LNCaP clone FGC (cell line): ENCODE measurements at regions not wholly inside any gene's neighbourhood (a gene's known extent, or its start where the extent isn't known, plus 50 kb on each side); places are given as distances from the start of the nearest gene placed in this dataset.

ENCODE experiments used
- DNase-seq: peaks from one replicate; pipeline ENCODE4 v3.0.0-alpha.2; 2011; ENCODE audit warnings: low read depth
- H3K4me3 ChIP-seq: 2 replicates; pipeline ENCODE4 v1.5.1; 2011; ENCODE audit warnings: mild to moderate bottlenecking, low read depth, low read length, control low read depth
- TF ChIP-seq, protein P1 (sequence below): IDR thresholded peaks from 2 replicates; pipeline ENCODE4 v1.5.1; 2012; ENCODE audit warnings: mild to moderate bottlenecking; ENCODE audit not compliant: control insufficient read depth, insufficient read depth; ENCODE audit errors: extremely low read depth

DNA sequence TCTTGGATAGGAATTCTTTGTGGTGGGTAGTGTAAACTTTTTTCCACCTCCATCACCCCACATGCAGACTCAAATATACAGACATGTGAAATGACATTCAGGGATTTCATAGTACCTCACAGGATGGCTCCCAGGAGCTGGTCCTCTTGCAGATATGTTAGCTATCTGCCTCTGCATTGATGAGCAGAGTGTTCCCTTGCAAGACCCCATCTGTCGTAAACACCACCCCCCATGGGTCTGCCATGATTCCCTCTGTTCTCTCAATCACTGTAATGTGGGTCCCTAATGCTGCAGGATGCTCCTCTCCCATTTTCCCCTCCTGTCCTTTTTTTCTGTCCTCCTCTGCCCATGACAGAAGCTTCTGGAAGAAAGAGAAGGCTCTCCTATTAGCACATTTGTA is 391.2 kb upstream of the PODXL start:
- TF ChIP-seq, protein P1, sequence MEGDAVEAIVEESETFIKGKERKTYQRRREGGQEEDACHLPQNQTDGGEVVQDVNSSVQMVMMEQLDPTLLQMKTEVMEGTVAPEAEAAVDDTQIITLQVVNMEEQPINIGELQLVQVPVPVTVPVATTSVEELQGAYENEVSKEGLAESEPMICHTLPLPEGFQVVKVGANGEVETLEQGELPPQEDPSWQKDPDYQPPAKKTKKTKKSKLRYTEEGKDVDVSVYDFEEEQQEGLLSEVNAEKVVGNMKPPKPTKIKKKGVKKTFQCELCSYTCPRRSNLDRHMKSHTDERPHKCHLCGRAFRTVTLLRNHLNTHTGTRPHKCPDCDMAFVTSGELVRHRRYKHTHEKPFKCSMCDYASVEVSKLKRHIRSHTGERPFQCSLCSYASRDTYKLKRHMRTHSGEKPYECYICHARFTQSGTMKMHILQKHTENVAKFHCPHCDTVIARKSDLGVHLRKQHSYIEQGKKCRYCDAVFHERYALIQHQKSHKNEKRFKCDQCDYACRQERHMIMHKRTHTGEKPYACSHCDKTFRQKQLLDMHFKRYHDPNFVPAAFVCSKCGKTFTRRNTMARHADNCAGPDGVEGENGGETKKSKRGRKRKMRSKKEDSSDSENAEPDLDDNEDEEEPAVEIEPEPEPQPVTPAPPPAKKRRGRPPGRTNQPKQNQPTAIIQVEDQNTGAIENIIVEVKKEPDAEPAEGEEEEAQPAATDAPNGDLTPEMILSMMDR = no peak
- DNase-seq = no peak
- no peak overlapping the region for H3K4me3 ChIP-seq

DNA sequence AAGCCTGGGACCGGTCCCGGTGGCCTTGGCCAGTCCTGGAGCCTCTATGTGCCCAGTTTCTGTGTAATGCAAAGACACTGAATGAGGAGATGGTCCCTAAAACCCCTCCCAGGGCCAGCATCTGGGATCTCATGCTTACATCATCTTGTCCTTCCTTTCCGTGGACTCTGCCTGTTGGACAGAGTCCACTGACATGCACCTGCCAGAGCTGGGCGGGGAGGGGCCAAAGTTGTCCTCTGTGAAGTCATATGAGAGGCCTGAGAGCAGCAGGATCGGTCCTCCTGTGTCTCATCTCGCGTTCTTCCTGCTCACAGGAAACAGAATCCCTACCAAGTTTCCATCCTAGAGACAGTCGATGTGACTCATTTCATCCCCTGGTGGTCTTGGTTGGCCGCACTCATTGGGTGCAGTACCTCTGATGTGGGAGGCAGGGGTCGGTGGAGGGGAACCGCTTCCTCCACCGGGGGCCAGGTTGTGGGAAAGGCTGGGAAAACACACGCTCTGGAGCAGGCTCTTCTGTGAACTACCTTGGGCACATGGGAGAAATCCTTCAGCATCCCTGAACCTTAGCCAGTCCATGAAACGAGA is 389.6 kb upstream of the PODXL start:
- TF ChIP-seq, protein P1 = no peak
- no peak for DNase-seq
- no peak overlapping the region for H3K4me3 ChIP-seq

DNA sequence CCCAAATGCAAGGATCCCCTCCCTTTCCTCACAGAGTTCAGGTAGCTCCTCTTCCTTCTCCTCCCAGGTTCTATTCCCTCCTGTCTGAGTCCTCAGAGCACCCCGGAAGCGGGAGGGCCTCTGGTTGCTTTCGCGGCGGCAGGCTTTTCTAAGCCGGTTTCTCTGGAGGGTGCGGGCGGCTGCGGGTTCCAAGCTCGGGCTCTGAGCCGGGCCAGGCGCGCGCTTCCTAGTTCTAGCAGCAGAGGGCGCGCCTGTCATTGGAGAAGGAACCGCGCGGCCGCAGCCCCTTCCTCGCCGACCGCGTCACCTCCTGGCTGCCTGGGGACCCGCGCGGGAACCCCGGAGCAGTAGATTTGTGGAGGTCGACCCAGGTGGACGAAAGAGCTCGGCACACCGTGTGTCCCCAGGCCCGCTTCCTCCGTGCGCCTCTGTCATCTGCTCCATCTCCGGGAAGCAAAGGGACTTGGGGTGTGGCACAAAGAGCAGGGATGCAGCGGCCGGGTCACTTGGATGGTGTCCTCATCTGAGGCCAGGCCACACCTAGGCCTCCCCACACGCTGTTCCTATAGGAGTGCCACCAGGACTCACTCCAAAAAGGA is 389.0 kb upstream of the PODXL start:
- no peak overlapping the region for H3K4me3 ChIP-seq
- DNase-seq = no peak
- TF ChIP-seq, protein P1 = peak; percentile 90

DNA sequence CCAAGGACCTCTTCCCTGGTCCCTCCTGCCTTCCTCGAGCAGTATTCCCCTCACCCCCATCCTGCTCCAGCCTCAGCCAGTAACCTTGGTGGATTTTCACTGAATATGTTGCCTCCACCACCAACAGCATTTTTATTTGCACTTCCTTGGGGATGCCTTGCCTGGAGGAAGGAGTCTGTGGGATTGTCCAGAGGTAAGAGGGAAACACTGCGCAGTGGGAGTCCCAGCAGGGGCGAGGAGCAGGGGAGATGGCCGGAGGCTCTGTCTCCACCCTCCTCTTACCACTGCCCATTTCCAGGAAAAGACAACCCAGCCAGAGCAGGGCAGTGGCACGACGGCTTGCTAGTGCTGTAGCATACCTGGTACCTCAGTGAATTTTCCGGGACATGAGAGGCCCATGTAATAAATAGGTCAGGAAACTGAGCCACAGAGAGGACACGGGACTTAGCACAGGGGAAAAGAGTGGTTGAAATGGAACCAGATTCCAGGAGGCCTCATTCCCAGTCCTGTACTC is 388.2 kb upstream of the PODXL start:
- TF ChIP-seq, protein P1 = no peak
- H3K4me3 ChIP-seq = no peak overlapping the region
- DNase-seq = no peak

DNA sequence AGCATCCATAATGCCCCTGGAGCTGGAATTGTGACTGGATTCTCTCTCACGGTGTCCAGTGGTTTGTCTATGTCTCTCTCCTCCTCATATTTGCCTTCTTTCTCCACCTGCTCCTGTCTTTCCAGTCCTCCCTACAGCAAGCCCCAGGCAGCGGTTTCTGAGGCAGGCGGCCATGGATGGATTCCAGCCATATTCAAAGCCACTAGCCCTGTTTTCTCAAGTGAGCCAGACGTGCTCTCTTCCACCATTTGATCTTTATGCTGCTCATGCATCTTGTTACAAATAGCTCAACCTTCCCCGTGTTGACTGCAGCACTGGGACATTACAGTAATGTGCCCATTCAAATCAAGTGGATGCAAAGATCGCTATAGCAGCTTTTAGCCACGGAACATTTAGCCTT is 387.2 kb upstream of the PODXL start:
- TF ChIP-seq, protein P1 = no peak
- no peak for DNase-seq
- H3K4me3 ChIP-seq = no peak overlapping the region

DNA sequence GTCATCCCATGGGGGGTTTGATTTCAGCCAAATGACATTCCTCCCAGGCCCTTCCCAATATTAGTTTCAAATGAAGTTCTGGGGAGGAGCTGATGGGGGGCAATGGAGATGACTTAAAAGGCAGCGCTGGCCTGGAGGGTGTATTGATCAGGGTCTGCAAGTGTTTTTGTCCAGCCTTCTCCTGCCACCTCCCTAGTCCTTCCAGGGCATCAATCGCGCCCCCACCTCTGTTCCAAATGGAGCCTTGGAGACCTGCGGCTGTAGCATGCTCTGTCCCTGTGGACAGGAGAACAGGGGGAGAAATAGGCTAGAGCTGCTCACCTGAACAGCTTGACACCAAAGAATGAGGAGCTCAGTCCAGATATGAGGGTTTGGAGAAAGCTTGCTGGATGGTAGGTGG is 386.8 kb upstream of the PODXL start:
- TF ChIP-seq, protein P1 = no peak
- DNase-seq = no peak
- H3K4me3 ChIP-seq = no peak overlapping the region
